Ishikawa (cell line): ENCODE measurements at regions not wholly inside any gene's neighbourhood (a gene's known extent, or its start where the extent isn't known, plus 50 kb on each side); places are given as distances from the start of the nearest gene placed in this dataset.

Experiments
- CEBPB ChIP-seq: IDR thresholded peaks from 2 replicates; pipeline ENCODE4 v1.6.1; 2012
- CREB1 ChIP-seq: IDR thresholded peaks from 2 replicates; pipeline ENCODE4 v1.6.1; 2012; ENCODE audit warnings: low read depth
- EGR1 ChIP-seq: IDR thresholded peaks from 2 replicates; pipeline ENCODE4 v1.6.1; 2012
- EP300 ChIP-seq: IDR thresholded peaks from 2 replicates; pipeline ENCODE4 v1.6.1; 2012; ENCODE audit warnings: borderline replicate concordance
- FOXM1 ChIP-seq: IDR thresholded peaks from 2 replicates; pipeline ENCODE4 v1.6.1; 2012; ENCODE audit warnings: low read depth, borderline replicate concordance
- NFIC ChIP-seq: IDR thresholded peaks from 2 replicates; pipeline ENCODE4 v1.6.1; 2012
- RAD21 ChIP-seq: IDR thresholded peaks from 2 replicates; pipeline ENCODE4 v1.6.1; 2012; ENCODE audit warnings: low read depth
- TAF1 ChIP-seq: IDR thresholded peaks from 2 replicates; pipeline ENCODE4 v1.6.1; 2012; ENCODE audit warnings: low read depth, mild to moderate bottlenecking
- TCF12 ChIP-seq: IDR thresholded peaks from 2 replicates; pipeline ENCODE4 v1.6.1; 2012; ENCODE audit warnings: low read depth
- TEAD4 ChIP-seq: IDR thresholded peaks from 2 replicates; pipeline ENCODE4 v1.6.1; 2012
- YY1 ChIP-seq: IDR thresholded peaks from 2 replicates; pipeline ENCODE4 v1.6.1; 2012; ENCODE audit warnings: low read depth
- ZBTB7A ChIP-seq: IDR thresholded peaks from 2 replicates; pipeline ENCODE4 v1.6.1; 2012; ENCODE audit warnings: low read depth
- TF ChIP-seq, protein P1 (sequence below): IDR thresholded peaks from 2 replicates; pipeline ENCODE4 v1.6.1; 2012; ENCODE audit warnings: low read depth, mild to moderate bottlenecking
- TF ChIP-seq, protein P2 (sequence below): IDR thresholded peaks from 2 replicates; pipeline ENCODE4 v1.6.1; 2012
- TF ChIP-seq, protein P3 (sequence below): IDR thresholded peaks from 2 replicates; pipeline ENCODE4 v1.6.1; 2012

DNA sequence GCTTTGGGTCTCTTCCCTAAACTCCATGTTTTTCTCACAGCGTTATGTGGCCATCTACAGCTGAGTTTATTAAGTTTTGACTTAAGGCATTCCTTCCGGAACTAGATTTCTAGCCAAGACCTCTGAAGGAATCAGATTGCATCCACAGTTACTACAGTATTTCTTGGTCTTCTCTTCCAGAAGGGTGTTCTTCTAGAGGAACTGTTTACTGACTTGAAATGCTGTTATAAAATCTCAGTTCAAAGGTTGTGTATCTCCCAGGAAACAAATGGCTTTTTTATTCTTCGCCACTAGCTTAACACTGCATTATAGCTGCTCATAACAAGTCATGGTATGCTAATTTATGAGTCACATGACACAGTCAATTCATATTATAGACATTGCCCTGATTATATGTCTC is 55.3 kb upstream of the RAD23B start:
- no peak for TF ChIP-seq NFIC
- TF ChIP-seq EGR1: no peak
- TF ChIP-seq FOXM1: no peak
- TF ChIP-seq EP300: no peak
- TF ChIP-seq TCF12: no peak
- no peak for TF ChIP-seq TAF1
- no peak for TF ChIP-seq CEBPB

DNA sequence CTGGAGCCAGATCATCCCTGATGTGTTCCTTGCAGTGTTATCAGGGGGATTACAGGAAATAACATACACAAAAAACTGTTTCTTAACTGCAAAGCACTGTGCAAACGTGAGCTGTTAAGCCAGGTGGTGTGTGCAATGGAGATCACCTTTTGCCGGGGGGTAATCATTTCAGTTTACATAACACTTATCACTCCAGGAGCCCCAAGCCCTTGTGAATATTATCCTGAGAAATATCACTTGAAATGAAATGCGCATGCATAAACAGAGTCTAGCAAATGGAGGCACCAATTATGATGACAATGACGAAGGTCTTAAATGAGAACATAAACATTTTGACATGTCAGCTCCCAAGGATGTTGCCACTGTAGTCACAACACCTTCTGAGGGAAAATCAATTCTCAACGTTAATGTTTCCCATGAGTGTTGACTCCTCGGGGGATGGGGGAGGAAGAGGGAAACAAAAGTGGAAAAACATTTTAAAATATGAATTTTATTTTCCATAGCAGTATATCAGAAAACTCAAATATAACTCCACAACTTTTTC is 54.5 kb upstream of the RAD23B start:
- TF ChIP-seq ZBTB7A (no peak), EP300 (no peak), CREB1 (no peak), FOXM1 (no peak), YY1 (no peak), CEBPB (no peak), EGR1 (no peak), NFIC (no peak), TEAD4 (no peak), RAD21 (no peak), TCF12 (no peak), TAF1 (no peak)
- TF ChIP-seq, protein P1, sequence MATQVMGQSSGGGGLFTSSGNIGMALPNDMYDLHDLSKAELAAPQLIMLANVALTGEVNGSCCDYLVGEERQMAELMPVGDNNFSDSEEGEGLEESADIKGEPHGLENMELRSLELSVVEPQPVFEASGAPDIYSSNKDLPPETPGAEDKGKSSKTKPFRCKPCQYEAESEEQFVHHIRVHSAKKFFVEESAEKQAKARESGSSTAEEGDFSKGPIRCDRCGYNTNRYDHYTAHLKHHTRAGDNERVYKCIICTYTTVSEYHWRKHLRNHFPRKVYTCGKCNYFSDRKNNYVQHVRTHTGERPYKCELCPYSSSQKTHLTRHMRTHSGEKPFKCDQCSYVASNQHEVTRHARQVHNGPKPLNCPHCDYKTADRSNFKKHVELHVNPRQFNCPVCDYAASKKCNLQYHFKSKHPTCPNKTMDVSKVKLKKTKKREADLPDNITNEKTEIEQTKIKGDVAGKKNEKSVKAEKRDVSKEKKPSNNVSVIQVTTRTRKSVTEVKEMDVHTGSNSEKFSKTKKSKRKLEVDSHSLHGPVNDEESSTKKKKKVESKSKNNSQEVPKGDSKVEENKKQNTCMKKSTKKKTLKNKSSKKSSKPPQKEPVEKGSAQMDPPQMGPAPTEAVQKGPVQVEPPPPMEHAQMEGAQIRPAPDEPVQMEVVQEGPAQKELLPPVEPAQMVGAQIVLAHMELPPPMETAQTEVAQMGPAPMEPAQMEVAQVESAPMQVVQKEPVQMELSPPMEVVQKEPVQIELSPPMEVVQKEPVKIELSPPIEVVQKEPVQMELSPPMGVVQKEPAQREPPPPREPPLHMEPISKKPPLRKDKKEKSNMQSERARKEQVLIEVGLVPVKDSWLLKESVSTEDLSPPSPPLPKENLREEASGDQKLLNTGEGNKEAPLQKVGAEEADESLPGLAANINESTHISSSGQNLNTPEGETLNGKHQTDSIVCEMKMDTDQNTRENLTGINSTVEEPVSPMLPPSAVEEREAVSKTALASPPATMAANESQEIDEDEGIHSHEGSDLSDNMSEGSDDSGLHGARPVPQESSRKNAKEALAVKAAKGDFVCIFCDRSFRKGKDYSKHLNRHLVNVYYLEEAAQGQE: no peak
- TF ChIP-seq, protein P2, sequence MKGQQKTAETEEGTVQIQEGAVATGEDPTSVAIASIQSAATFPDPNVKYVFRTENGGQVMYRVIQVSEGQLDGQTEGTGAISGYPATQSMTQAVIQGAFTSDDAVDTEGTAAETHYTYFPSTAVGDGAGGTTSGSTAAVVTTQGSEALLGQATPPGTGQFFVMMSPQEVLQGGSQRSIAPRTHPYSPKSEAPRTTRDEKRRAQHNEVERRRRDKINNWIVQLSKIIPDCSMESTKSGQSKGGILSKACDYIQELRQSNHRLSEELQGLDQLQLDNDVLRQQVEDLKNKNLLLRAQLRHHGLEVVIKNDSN: no peak
- TF ChIP-seq, protein P3, sequence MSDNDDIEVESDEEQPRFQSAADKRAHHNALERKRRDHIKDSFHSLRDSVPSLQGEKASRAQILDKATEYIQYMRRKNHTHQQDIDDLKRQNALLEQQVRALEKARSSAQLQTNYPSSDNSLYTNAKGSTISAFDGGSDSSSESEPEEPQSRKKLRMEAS: no peak

DNA sequence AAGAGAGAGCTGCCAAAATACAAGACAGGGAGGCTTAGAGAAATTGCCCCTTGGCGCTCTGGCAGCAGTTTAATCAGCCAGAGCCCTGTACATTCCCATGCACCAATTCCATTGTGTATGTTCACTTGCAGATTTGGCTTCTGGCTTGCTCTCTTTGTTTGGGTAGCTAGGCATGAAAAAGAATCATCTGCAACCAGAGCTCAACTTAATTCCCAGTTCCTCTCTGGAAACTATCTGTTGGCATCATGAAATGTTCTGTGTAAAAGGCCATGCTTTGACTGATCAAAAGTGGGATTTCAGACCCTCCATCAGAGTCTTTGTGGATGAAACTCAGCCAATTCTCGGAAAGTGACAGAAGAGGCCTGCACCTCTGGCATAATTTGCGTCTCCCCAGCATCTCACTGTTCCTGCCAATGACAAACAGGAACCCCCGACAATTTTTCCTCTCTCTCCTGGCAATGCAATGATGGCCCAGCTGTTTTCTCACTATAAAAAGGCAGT is 53.8 kb upstream of the RAD23B start:
- TF ChIP-seq, protein P3: no peak
- no peak for TF ChIP-seq FOXM1
- no peak for TF ChIP-seq TCF12
- TF ChIP-seq TEAD4: no peak
- no peak for TF ChIP-seq TAF1
- TF ChIP-seq, protein P2: no peak
- no peak for TF ChIP-seq EP300
- TF ChIP-seq, protein P1: no peak
- TF ChIP-seq ZBTB7A: no peak
- no peak for TF ChIP-seq NFIC
- TF ChIP-seq RAD21: no peak
- TF ChIP-seq YY1: no peak
